Gastroesophageal sphincter (tissue), 2 donors: ENCODE measurements at regions not wholly inside any gene's neighbourhood (a gene's known extent, or its start where the extent isn't known, plus 50 kb on each side); places are given as distances from the start of the nearest gene placed in this dataset.

Source experiments
- POLR2A ChIP-seq, 2 donors: fragments of 450-650 bp; IDR thresholded peaks; one replicate each; pipeline ENCODE4 v1.6.1; 2017; ENCODE audit warnings: antibody characterized with exemption in 2 of 2, mild to moderate bottlenecking in 2 of 2, moderate library complexity in 1 of 2
- POLR2AphosphoS5 ChIP-seq: sonication (generic); formaldehyde crosslinking; IDR thresholded peaks from one replicate; pipeline ENCODE4 v1.6.1; 2017; ENCODE audit warnings: antibody characterized with exemption

DNA sequence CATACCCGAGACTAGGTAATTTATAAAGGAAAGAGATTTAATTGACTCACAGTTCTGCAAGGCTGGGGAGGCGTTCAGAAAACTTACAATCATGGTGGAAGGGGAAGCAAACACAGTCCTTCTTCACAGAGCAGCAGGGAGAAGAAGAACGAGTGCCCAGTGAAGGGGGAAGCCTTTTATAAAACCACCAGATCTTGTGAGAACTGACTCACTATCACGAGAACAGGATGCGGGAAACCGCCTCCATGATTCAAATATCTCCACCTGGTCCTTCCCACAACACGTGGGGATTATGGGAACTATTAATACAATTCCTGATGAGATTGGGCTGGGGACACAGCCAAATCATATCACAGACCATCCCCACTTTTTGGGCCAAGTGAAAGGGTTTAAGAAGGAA is 58.8 kb upstream of the CTXND1 start:
- no peak for TF ChIP-seq POLR2A (IDR thresholded peaks at IDR 0.05)
- no peak for TF ChIP-seq POLR2AphosphoS5
